B cell (primary cell): ENCODE measurements at regions not wholly inside any gene's neighbourhood (a gene's known extent, or its start where the extent isn't known, plus 50 kb on each side); places are given as distances from the start of the nearest gene placed in this dataset.

Experiments
- CTCF ChIP-seq: fragments of 200-600 bp; IDR thresholded peaks from one replicate; pipeline ENCODE4 v1.8.0; 2022; ENCODE audit warnings: antibody characterized with exemption, mild to moderate bottlenecking
- EZH2 ChIP-seq: IDR thresholded peaks from 2 replicates; pipeline ENCODE4 v1.6.1; 2012; ENCODE audit warnings: borderline replicate concordance, low read depth, mild to moderate bottlenecking, moderate library complexity, low read length; ENCODE audit not compliant: insufficient read depth, poor library complexity, severe bottlenecking

GRCh38 chr9:684054-684890 is 157.2 kb upstream of the DMRT1 start:
- TF ChIP-seq CTCF, result no peak
- no peak for TF ChIP-seq EZH2
